Panc1 (cell line): ENCODE measurements at regions not wholly inside any gene's neighbourhood (a gene's known extent, or its start where the extent isn't known, plus 50 kb on each side); places are given as distances from the start of the nearest gene placed in this dataset.

Experiments
- ATAC-seq: fragments of 200-7000 bp; cut with Tn5 transposase; 2 replicates; pipeline ENCODE4 v1.9.1; 2020; ENCODE audit warnings: mild to moderate bottlenecking, moderate library complexity
- BruUV-seq: library from RNA; stranded (reverse); fragments of 400-500 nt; replicated peaks from 2 replicates; lab custom pipeline; 2021; lab: Mats Ljungman, UMichigan
- CTCF ChIA-PET: fragments of 300-600 bp; sonication (Branson Sonifier 250); formaldehyde crosslinking; loops from one replicate; lab custom pipeline; 2022; ENCODE audit warnings: antibody characterized with exemption; lab: Charles Lee
- POLR2A ChIA-PET: fragments of 300-600 bp; sonication (Branson Sonifier 250); formaldehyde crosslinking; loops from one replicate; lab custom pipeline; 2022; ENCODE audit warnings: antibody characterized with exemption; lab: Charles Lee
- DNase-seq: peaks from one replicate; pipeline ENCODE4 v3.0.0-alpha.2; 2010; ENCODE audit warnings: low read depth, low spot score
- H3K27ac ChIP-seq: 2 replicates; pipeline ENCODE4 v1.5.1; 2011; ENCODE audit warnings: mild to moderate bottlenecking, low read length, inconsistent platforms
- H3K27me3 ChIP-seq: fragments of 200-500 bp; sonication (Bioruptor generic); 2 replicates; pipeline ENCODE4 v1.6.0; 2014; ENCODE audit warnings: low read length, inconsistent platforms; ENCODE audit not compliant: control insufficient read depth, insufficient read depth
- H3K36me3 ChIP-seq: fragments of 200-500 bp; sonication (Bioruptor generic); 2 replicates; pipeline ENCODE4 v1.5.1; 2014; ENCODE audit warnings: inconsistent platforms, mild to moderate bottlenecking, low read length, moderate library complexity; ENCODE audit not compliant: control insufficient read depth, insufficient read depth
- H3K4me1 ChIP-seq: 2 replicates; pipeline ENCODE4 v1.5.1; 2011; ENCODE audit warnings: inconsistent platforms, mild to moderate bottlenecking, low read length, moderate library complexity; ENCODE audit not compliant: control insufficient read depth, insufficient read depth
- H3K4me3 ChIP-seq, 2 experiments: 2 replicates each; pipeline ENCODE4 v1.5.1; 2011 to 2012; ENCODE audit warnings: low read depth in 2 of 2, low read length in 2 of 2, mild to moderate bottlenecking in 2 of 2, inconsistent platforms in 1 of 2, moderate library complexity in 1 of 2
- H3K9me3 ChIP-seq: fragments of 200-500 bp; sonication (Bioruptor generic); 2 replicates; pipeline ENCODE4 v1.5.1; 2014; ENCODE audit warnings: low read depth, mild to moderate bottlenecking, inconsistent platforms, low read length, moderate library complexity; ENCODE audit not compliant: control insufficient read depth, insufficient read depth
- CTCF ChIP-seq: fragments of 450-650 bp; IDR thresholded peaks from 2 replicates; pipeline ENCODE4 v1.5.1; 2017; ENCODE audit warnings: mild to moderate bottlenecking
- POLR2AphosphoS5 ChIP-seq: IDR thresholded peaks from 2 replicates; pipeline ENCODE4 v1.6.1; 2012; ENCODE audit warnings: mild to moderate bottlenecking, low read depth, low read length, moderate library complexity
- REST ChIP-seq, 2 experiments: IDR thresholded peaks; 2 replicates each; pipeline ENCODE4 v1.6.1; 2011 to 2012; ENCODE audit warnings: low read depth in 2 of 2, control low read depth in 1 of 2, low read length in 1 of 2, mild to moderate bottlenecking in 1 of 2, moderate library complexity in 1 of 2; ENCODE audit not compliant: insufficient read depth in 1 of 2
- SIN3A ChIP-seq: IDR thresholded peaks from 2 replicates; pipeline ENCODE4 v1.6.1; 2012; ENCODE audit warnings: low read depth, mild to moderate bottlenecking, low read length, moderate library complexity, borderline replicate concordance; ENCODE audit not compliant: insufficient read depth
- TCF7L2 ChIP-seq: IDR thresholded peaks from 2 replicates; pipeline ENCODE4 v1.6.1; 2011; ENCODE audit warnings: mild to moderate bottlenecking, low read depth, low read length, inconsistent platforms
- in situ Hi-C: cut with HindIII; loops from 2 replicates; pipeline ENCODE4 v1.10.0; 2016; ENCODE audit warnings: low sequenced_read_pairs, low pct_unique_long_range_greater_than_20kb
- intact Hi-C: fragments of 100-400 bp; cut with micrococcal nuclease; formaldehyde crosslinking; loops from one replicate; pipeline ENCODE4 v1.10.0; 2022; ENCODE audit not compliant: unreplicated experiment

- H3K9me3 ChIP-seq, result no peaks in the 10 kb centered on the region
- H3K4me1 ChIP-seq, result no peaks in the 10 kb centered on the region
- H3K36me3 ChIP-seq, result no peaks in the 10 kb centered on the region
- H3K4me3 ChIP-seq, result no peak overlapping the region
- intact Hi-C loops, result loop anchor here (2.0 kb wide), 2 partner anchors 231 to 337 kb away; no protein-coding TSS in a partner anchor
- BruUV-seq, result no TSS peak
- H3K27me3 ChIP-seq, result 0 out of 2 replicates have a peak, but pooled peaks cover 3% of the 10 kb centered on the region
- in situ Hi-C loops, result no loop called here
- H3K27ac ChIP-seq, result no peak overlapping the region
- ATAC-seq (peak; percentile 65; the same call in 1 of the 2 replicates), DNase-seq (no peak)
- ChIA-PET CTCF (no interaction called here), POLR2A (no interaction called here)
- TF ChIP-seq REST (IDR thresholded peaks at IDR 0.05; ENCODE audit: insufficient read depth in 1 of 2, low read depth in 2 of 2, low read length in 1 of 2) (no peak), TCF7L2 (no peak), POLR2AphosphoS5 (no peak), SIN3A (no peak), CTCF (peak; percentile 58; the same call in 1 of the 2 replicates)
These were observed 79.8 kb upstream of the SMARCAD1 start for GRCh38 chr4:94127707-94128328.

- BruUV-seq, result no TSS peak
- ChIA-PET CTCF (no interaction called here), POLR2A (no interaction called here)
- Histone ChIP-seq H3K4me1 (no peaks in the 10 kb centered on the region), H3K36me3 (no peaks in the 10 kb centered on the region), H3K27me3 (0 out of 2 replicates have a peak, but pooled peaks cover 3% of the 10 kb centered on the region), H3K9me3 (no peaks in the 10 kb centered on the region), H3K27ac (no peak overlapping the region), H3K4me3 (no peak overlapping the region)
- ATAC-seq (no peak), DNase-seq (no peak)
- in situ Hi-C loops, result no loop called here
- intact Hi-C loops, result no loop called here
- no peak for TF ChIP-seq CTCF
- no peak for TF ChIP-seq POLR2AphosphoS5
- no peak for TF ChIP-seq TCF7L2
- no peak for TF ChIP-seq REST (IDR thresholded peaks at IDR 0.05; ENCODE audit: insufficient read depth in 1 of 2, low read depth in 2 of 2, low read length in 1 of 2)
- no peak for TF ChIP-seq SIN3A
These were observed 76.5 kb upstream of the SMARCAD1 start for GRCh38 chr4:94131212-94131611.
